GM12892 (cell line): ENCODE measurements at regions not wholly inside any gene's neighbourhood (a gene's known extent, or its start where the extent isn't known, plus 50 kb on each side); places are given as distances from the start of the nearest gene placed in this dataset.

Experiments used
- POLR2A ChIP-seq: IDR thresholded peaks from 2 replicates; pipeline ENCODE4 v1.6.1; 2011; ENCODE audit warnings: low read depth, low read length, control low read depth
- TAF1 ChIP-seq: IDR thresholded peaks from 2 replicates; pipeline ENCODE4 v1.6.1; 2011; ENCODE audit warnings: low read depth, mild to moderate bottlenecking, control low read depth, low read length, borderline replicate concordance

DNA sequence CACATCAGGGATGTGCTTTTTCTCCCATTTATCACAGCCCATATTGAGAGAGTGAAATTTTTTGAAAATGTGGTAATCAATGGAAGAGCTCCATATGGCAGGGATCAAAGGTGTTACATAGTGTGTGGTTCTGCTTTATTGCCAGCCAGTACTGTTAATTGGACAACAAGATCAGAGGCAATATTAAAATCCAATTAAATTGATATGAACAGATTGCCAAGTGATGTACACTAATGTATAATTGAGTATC lies 338.9 kb downstream of the BCL11A start:
- TF ChIP-seq POLR2A: no peak
- no peak for TF ChIP-seq TAF1
